ENCODE measurements at regions not wholly inside any gene's neighbourhood (a gene's known extent, or its start where the extent isn't known, plus 50 kb on each side); places are given as distances from the start of the nearest gene placed in this dataset.
A peak's percentile ranks its signal among the peaks of the same experiment; 100 is the strongest.

DNA sequence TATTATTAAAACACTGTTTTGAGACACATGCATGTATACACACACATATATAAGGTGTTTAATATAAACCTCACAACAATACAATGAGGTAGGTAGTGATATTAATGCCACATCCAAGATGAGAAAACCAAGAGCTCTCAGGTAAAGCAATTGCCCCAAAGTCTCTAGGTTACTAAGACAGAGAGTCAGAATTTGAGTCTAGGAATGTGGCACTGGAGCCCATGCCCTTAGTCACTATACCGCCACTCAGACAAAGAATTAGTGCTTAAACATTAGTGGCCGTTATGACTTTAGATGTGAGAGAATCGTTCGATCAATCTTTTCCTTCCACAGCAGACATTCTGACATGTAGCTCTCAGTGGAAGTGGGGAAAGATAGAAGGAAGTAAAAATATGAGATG lies 108.2 kb upstream of the ACSL4 start:
- no peak for DNase-seq
- intact Hi-C loops (cut with DNase I): no loop called here

DNA sequence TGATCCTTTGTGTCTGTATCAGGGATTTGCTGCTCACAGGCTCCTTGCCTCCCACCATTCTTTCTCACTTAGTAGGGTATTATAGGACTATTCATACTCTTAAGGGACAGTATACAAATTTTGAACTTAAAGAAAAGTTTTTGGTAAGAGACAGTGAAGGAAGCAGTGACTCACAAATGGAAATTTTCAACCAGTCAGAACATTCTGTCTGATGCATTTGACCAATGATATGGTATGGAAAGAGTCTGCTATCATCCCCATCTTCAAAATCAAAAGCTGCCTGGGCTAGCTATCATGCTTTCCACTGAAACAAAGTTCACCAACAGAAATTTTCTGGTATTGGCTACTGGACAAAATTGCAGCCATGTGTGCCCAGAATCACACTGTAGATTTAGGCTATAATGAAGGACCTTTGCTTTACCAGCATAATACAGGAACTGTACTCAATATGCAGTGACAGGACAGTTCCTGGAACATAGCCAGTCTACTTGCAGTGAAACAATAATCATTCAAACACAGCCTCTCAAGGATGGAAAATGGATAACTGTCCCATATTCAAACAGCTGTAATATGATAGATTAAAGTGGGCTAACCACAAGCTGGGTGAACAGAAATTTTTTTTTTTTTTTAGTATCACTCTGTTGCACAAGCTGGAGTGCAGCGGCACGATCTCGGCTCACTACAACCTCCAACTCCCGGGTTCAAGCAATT lies 109.0 kb upstream of the ACSL4 start:
- intact Hi-C loops (cut with DNase I): no loop called here
- no peak for DNase-seq

DNA sequence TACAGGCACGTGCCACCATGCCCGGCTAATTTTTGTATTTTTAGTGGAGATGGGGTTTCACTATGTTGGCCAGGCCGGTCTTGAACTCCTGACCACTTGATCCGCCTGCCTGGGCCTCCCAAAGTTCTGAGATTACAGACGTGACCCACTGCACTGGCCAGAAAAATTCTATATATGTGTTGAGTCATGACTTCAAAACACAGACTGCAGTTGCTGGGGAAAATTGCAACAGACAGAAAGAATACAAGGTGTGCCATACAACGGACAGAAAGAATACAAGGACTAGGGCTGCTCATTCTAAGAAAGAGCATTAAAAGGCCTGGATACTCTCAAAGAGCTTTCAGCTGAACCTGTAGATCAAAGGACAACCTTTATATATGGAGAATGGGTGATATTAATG lies 109.6 kb upstream of the ACSL4 start:
- no peak for DNase-seq

DNA sequence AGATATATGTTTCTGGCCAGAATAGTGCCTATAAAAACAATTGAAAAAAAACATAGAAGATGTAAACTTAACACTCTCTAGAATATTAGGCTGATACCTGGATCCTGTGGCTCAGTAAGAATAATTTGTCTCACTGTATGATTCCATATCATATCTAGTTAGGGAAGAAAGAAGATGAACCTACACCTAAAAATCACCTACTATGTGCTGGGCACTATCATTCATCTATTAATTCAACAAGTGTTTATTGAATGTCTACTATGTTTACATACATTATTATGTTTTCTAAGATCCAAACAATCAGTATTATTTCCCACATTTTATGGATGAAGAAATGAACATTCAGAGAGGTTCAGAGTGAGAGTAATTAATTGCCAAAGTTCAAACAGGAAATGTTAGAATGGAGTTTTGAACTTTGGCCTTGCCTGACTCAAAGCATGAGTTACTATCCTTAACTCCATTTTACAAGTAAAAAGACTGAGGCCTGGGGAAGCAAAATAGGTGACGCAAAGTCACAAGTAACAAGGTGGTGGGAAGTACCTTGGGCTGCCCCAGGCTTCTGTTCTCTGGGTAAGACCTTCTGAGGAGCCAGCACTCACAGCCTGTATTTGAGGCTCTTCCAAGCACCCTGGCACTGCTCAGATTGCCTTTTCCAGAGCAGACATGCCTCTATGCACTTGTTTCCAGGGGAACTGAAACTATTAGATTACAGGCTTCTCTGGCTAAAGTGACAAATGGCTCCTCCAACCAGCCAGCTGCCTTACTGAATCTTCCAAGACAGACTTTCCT lies 111.1 kb upstream of the ACSL4 start:
- DNase-seq: peak in 20 of 42 donors; percentile 1 to 42 (median 16)
- intact Hi-C loops (cut with DNase I): no loop called here

More for the DNA sequence above, 109.6 kb upstream of the ACSL4 start:
- intact Hi-C loops (cut with DNase I): no loop called here

DNA sequence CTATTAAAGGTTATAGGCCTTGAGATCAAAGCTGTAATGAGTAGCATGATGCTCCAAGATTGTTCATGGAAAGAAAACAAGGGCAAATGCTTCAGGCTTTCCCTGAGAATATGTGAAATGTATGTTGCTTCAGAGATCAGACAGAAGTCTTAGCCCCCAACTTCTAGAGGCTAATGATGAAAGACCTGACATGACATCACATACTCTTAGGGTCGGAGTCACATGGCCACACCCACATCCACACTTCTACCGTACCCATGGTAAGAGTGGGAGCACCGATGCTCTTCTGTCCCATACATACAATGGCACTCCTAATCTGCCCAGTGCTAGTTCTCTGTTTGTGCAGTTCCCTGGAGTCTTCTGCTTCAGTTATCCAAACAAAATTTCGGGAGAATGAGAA lies 111.9 kb upstream of the ACSL4 start:
- intact Hi-C loops (cut with DNase I): no loop called here
- no peak for DNase-seq

DNA sequence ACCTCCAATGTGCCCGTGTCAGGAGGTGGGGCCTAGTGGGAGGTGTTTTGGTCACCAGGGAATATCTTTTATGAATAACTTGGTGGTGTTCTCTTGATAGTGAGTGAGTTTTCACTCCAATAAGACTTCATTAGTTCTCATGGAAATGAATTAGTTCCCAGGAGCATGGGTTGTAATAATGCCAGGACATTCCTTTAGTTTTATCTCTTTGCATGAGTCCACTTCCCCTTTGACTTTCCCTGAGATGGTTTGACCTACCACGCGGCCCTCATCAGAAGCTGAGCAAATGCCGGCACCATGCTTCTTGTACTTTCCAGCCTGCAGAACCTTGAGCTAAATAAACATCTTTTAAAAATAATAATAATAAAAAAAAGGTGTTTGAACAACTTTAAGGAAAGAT lies 112.9 kb upstream of the ACSL4 start:
- DNase-seq: no peak
- intact Hi-C loops (cut with DNase I): no loop called here

DNA sequence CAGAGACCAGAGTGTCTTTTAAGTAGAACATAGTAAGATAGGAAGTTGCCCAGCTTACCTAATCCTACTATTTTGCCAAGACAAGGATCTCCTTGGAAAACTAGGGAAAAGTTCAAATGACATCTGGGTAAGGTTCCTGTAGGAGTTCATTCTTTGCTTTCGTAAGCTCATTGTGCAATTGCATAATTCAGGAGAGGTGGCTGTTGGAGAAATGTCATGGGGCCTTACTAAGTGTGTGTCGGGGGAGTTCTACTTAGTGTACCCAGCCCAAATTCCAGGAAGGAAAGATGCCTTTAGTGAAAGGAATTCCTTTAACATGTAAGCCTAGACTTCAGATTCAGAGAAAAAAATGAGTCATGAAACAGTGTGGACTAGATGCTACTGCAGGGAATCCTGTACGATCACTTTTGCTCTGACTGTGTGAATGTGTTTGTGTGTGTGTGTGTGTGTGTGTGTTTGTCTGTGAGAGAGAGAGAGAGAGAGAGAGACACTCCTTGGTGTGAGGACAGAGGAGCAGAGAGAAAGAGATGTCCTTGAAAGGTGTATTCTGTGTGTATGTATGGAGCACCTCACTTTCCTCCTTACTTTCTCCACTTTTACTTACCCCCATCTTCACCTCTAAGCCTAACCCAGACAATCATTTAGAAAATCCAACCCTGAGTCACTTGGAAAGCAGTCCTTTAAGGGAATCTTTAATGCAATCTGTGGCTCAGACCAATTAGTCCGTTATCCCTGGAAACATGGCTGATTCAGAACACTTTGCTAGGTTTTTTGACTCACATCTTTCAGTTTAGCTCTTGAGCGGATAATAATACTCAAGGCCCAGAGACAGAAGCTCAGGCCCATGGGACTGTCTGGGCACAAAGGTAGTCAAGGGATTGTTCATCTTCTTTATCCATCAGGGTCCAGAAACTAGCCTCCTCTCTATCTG lies 114.5 kb upstream of the ACSL4 start:
- intact Hi-C loops (cut with DNase I): no loop called here
- no peak for DNase-seq

DNA sequence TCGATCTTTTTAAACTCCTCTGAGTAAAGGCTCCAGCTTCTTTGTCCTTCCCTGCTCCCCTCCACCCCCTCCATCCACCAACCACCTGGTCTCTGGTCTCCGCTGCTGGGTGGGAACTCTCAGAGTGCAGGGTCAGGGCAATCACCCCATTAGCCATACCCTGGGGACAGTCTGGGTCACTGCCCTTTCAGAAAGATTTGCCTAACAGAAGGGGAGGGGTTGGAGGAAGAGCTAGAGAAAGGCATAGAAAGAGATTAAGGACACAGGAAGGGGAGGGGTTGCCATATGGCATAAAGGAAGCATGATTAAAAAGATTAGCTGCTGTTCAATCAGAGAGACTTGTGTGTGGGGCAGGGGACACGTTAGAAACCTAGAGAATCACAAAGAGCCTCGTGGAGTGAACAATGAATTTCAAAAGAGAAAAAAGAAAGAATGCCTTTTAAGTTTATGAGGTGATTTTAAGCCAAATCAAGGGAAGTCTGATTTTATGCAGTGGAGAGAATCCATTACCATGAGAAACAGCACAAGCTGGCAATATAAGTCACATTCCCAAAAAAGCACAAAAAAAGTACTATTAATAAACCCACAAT lies 115.5 kb upstream of the ACSL4 start:
- intact Hi-C loops (cut with DNase I): no loop called here
- DNase-seq: no peak

DNA sequence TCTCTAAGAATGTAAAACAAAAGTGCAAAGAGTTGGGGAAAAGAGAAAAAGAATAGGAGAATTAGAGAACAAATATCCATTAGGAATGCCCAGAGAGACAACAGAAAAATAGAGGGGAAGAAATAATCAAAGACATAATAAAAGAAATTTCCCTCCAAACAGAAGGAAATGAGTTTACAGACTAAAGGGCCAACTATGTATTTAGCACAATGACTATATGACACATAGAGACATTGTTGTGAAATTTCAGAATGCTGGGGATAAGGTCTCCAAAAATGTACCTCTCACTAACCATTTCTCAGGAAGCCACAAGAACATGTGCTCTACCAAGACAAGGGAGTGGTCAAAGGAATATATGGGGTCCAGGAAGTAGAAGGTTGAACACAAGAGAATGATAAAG lies 121.0 kb upstream of the ACSL4 start:
- intact Hi-C loops (cut with DNase I): loop anchor here (10.0 kb wide), 1 partner anchor 139 kb away; no protein-coding TSS in a partner anchor
- DNase-seq: no peak

DNA sequence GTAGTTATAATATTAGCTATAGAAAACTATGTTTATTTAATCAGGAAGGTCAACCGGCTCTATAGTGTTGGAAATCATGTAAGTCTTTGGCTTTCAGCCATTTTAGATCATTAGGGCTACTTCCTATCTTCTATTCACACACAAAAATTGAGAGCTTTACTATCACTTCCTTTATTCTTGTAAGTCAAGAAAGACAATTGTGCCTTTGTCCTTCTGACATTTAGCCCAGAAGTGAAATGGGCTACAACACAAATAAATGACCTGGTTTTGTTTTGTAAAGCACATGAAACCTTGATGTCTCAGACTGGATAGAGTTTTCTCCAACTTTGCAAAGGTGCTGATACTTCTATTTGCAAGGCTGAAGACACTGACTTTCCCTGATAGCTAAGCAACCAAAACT lies 122.4 kb upstream of the ACSL4 start:
- no peak for DNase-seq
- intact Hi-C loops (cut with DNase I): loop anchor here (10.0 kb wide), 1 partner anchor 141 kb away; no protein-coding TSS in a partner anchor

DNA sequence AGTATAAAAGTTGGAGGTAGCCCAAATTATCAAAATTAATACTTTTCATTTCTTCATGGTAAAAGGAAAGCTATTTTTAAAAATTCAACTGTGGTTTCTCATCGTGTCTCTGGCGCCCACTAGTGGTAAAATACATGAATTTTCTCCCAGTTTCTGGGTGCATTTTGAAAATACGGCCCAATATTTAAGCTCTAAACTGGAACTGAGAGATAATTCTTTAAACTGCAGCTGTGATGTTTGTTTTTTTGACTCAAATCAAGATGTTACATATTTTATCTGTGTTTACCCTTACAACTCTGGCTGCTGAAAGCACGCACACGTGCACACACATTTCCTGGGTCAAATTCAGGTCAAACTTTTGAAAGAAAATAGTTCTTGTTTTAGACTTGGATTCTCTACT lies 123.9 kb upstream of the ACSL4 start:
- intact Hi-C loops (cut with DNase I): loop anchor here (10.0 kb wide), 1 partner anchor 142 kb away; no protein-coding TSS in a partner anchor
- DNase-seq: peak in 7 of 42 donors; percentile 3 to 41 (median 8)

DNA sequence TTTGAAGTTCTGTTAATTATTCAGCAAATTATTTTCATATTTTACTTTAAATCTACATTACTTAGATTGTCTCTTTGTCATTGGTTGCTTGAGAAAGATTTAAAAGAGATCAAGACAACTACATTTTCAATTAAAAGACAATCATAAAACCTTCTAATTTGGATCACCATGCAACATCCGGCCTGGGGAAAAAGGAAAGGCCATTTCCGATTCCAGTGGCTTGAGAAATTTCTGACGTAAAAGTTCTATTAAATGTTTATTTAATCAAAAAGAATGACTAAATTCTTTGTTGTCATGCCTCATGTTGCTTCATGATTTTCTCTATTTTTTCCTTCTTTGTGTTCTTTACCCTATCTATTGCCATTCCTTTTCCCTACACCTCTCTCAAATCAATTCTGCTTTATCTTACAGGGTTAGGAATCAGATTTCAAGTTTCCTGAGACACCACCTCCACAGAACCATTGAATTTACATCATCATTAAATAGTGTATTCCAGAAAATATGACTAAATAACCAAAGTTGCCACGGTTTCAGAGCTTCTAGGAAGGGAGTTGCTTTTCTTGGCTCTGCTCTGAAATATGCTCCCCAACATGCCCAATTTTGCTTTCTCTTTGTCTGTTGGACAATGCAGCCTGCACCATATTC lies 124.6 kb upstream of the ACSL4 start:
- intact Hi-C loops (cut with DNase I): loop anchor here (10.0 kb wide), 1 partner anchor 143 kb away; no protein-coding TSS in a partner anchor
- DNase-seq: no peak

DNA sequence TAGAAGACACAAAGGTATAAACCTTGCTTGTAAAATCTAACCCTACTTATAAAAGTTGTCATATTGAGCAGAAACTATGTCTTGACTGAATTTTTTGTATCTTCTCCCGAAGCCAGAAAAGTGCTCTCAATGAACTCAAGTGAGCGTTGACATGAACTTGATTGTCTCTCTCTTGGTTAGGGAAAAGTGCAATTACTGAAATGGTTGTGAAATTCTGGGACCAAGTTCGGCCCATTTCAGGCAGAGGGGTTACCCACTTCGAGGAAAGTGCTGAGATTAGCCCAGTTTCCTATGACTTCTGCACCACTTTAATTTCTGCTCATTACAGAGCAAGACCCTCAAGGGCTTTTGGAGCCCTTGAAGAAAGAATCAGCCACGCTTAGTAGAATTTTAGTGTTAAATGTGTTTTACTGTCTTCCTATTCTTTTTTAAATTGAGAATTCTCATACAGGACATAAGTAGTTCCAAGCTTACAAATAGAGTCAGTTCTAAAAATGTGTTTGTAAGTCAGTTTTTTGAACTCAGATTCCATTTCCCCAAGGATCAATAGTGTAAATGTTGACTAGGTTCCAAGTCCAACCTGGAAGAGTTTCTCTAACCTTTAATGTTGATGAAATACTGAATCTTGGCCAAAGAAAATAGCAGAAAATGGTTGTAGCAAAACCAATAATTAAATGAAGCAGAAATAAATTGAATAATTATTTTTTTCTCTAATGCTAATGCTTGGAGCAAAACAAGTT lies 125.7 kb upstream of the ACSL4 start:
- no peak for DNase-seq
- intact Hi-C loops (cut with DNase I): loop anchor here (10.0 kb wide), 1 partner anchor 144 kb away; no protein-coding TSS in a partner anchor

DNA sequence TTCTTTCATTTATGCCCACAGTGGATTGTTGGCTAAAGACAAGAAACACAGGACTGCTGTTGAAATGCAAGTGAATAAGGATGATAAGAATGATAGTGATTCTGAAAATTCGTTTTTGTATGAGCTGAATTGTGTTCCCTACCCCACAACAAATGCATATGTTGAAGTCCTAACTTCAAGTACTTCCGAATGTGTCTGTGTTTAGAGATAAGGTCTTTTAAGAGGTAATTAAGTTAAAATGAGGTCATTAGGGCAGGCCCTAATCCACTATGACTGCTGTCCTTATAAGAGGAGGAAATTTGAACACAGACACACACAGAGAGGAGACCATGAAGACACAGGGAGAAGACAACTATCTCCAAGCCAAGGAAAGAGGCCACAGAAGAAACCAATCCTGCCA lies 126.6 kb upstream of the ACSL4 start:
- DNase-seq: no peak

DNA sequence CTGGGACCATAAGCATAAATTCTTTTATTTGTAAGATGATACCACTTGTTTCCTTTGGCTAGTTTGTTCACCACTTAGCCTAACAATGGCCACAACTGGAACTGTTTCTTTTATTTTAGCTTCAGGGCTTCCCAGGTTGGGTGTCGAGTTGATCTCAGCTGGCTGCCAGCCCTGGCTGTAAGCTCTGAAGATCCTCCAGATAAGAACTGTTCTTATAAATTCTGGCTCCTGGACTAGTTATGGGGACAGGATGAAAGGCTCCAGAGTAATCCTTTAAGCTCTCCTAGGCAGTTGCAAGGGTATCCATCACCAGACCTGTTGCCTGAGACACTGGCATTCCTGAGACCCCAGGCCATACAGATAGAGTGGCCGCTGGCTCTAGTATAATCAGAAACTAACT lies 129.4 kb upstream of the ACSL4 start:
- intact Hi-C loops (cut with DNase I): no loop called here

More for the DNA sequence above, 126.6 kb upstream of the ACSL4 start:
- intact Hi-C loops (cut with DNase I): loop anchor here (10.0 kb wide), 1 partner anchor 145 kb away; no protein-coding TSS in a partner anchor

DNA sequence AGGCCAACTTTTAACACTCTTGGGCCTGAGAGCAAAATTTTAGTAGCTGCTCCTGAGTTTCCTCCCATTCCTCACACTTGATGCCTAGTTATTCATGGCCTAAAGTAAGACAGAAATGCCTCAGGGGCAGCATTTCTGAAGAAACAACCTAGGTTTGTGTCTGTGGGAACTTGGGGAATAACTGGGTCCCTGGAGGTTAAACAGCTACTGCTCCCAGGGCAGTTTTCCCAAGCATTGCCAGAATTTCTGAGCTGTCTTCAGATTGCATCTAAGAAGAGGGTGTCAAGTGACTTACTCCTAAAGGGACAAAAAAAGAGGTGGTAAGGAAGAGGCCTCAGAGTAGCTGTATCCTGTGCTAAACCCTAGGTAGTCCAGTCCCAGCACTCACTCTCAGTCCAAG lies 130.8 kb upstream of the ACSL4 start:
- intact Hi-C loops (cut with DNase I): no loop called here

More for the DNA sequence above, 129.4 kb upstream of the ACSL4 start:
- no peak for DNase-seq

DNA sequence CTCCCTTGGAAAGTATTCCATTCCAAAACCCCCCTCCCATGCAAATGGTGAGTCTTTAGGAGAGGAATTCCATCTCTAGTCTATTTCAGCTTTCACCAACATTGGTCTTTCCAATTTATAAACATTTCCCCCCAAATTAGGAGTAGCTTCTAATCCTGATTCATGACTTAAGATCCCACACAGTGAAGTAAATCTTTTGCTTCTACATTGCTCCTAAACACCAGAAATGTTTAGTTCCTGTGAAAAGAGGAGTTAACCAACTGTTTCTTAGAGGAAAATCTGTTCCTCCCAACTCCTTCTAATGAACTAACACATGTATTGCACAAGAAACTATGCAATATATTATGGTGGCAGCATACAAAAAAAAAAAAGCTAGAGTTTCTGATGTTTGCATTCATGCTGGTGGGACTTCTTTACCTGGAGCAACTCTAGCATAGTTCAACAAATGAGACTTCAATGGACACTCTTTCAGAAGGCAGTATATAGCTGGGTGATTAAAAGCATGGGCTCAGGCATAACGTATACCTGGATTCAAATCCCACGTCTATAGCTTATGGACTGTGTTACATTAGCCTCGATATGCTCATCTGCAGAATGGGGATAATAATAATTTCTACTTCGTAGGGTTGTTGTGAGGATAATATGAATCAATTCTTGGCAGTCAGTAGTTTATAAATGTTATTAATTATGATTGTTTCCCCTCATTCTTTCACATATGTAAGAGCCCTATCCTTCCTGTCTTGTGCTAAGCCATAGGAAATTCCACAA lies 131.6 kb upstream of the TMEM164 start:
- DNase-seq: no peak
- intact Hi-C loops (cut with DNase I): no loop called here

More for the DNA sequence above, 130.8 kb upstream of the ACSL4 start:
- no peak for DNase-seq

Measured in head of caudate nucleus (tissue), 42 donors.